ENCODE measurements at regions not wholly inside any gene's neighbourhood (a gene's known extent, or its start where the extent isn't known, plus 50 kb on each side); places are given as distances from the start of the nearest gene placed in this dataset.

- CTCF ChIA-PET = no interaction called here
- TF ChIP-seq CTCF (IDR thresholded peaks at IDR 0.05; ENCODE audit: insufficient read depth, low read length, missing control alignments) = no peak
- H3K4me3 ChIP-seq (ENCODE audit: low read depth, low read length) = no peak overlapping the region
- POLR2A ChIA-PET = no interaction called here
- no peak for DNase-seq (ENCODE audit: low read depth, low spot score)
Measured at GRCh38 chr18:27250471-27250870, 65.4 kb upstream of the CHST9 start.

- POLR2A ChIA-PET = no interaction called here
- no peak for DNase-seq (ENCODE audit: low read depth, low spot score)
- CTCF ChIA-PET = no interaction called here
- no peak overlapping the region for H3K4me3 ChIP-seq (ENCODE audit: low read depth, low read length)
- TF ChIP-seq CTCF (IDR thresholded peaks at IDR 0.05; ENCODE audit: insufficient read depth, low read length, missing control alignments) = no peak
Measured at GRCh38 chr18:27249933-27250332, 64.8 kb upstream of the CHST9 start.

GRCh38 chr18:27244259-27244658, 59.2 kb upstream of the CHST9 start:
- CTCF ChIA-PET = no interaction called here
- POLR2A ChIA-PET = no interaction called here
- no peak overlapping the region for H3K4me3 ChIP-seq (ENCODE audit: low read depth, low read length)
- no peak for DNase-seq (ENCODE audit: low read depth, low spot score)
- TF ChIP-seq CTCF (IDR thresholded peaks at IDR 0.05; ENCODE audit: insufficient read depth, low read length, missing control alignments) = no peak

GRCh38 chr18:27242392-27243047, 57.4 kb upstream of the CHST9 start:
- CTCF ChIA-PET = no interaction called here
- H3K4me3 ChIP-seq (ENCODE audit: low read depth, low read length) = no peak overlapping the region
- POLR2A ChIA-PET = no interaction called here
- TF ChIP-seq CTCF (IDR thresholded peaks at IDR 0.05; ENCODE audit: insufficient read depth, low read length, missing control alignments) = no peak
- no peak for DNase-seq (ENCODE audit: low read depth, low spot score)

- ChIA-PET POLR2A (no interaction called here), CTCF (no interaction called here)
- TF ChIP-seq CTCF (IDR thresholded peaks at IDR 0.05; ENCODE audit: insufficient read depth, low read length, missing control alignments) = no peak
Measured at GRCh38 chr18:27240383-27240782, 55.3 kb upstream of the CHST9 start.

GRCh38 chr18:27239669-27240068, 54.6 kb upstream of the CHST9 start:
- no peak for TF ChIP-seq CTCF (IDR thresholded peaks at IDR 0.05; ENCODE audit: insufficient read depth, low read length, missing control alignments)
- no peak for DNase-seq (ENCODE audit: low read depth, low spot score)
- ChIA-PET POLR2A (no interaction called here), CTCF (no interaction called here)
- H3K4me3 ChIP-seq (ENCODE audit: low read depth, low read length) = no peak overlapping the region

More at GRCh38 chr18:27240383-27240782, 55.3 kb upstream of the CHST9 start:
- no peak for DNase-seq (ENCODE audit: low read depth, low spot score)
- H3K4me3 ChIP-seq (ENCODE audit: low read depth, low read length) = no peak overlapping the region

Data from AG04449 (cell line).